Naive B cell (primary cell): ENCODE measurements at regions not wholly inside any gene's neighbourhood (a gene's known extent, or its start where the extent isn't known, plus 50 kb on each side); places are given as distances from the start of the nearest gene placed in this dataset.
A peak's percentile ranks its signal among the peaks of the same experiment; 100 is the strongest.

Experiments
- ATAC-seq, 2 donors: fragments of 150-1000 bp; cut with Tn5 transposase; 2 replicates each; pipeline ENCODE4 v1.10.0; 2021; ENCODE audit warnings: low read depth in 2 of 2, mild to moderate bottlenecking in 2 of 2, moderate library complexity in 2 of 2
- DNase-seq: peaks from one replicate; pipeline ENCODE4 v3.0.0; 2022
- H3K27ac Mint-ChIP-seq, 6 donors: one replicate each; pipeline ENCODE4 v1.8.0; 2020 to 2022; ENCODE audit warnings: mild to moderate bottlenecking in 6 of 6, mixed read lengths in 6 of 6, moderate library complexity in 5 of 6, inconsistent platforms in 2 of 6
- H3K27me3 Mint-ChIP-seq, 3 donors: one replicate each; pipeline ENCODE4 v1.8.0; 2021 to 2022; ENCODE audit warnings: mixed read lengths in 3 of 3, mild to moderate bottlenecking in 1 of 3
- H3K36me3 Mint-ChIP-seq, 2 donors: one replicate each; pipeline ENCODE4 v1.8.0; 2020 to 2022; ENCODE audit warnings: mixed read lengths in 2 of 2, inconsistent platforms in 1 of 2, mild to moderate bottlenecking in 1 of 2
- H3K4me1 Mint-ChIP-seq, 3 donors: one replicate each; pipeline ENCODE4 v1.8.0; 2020 to 2022; ENCODE audit warnings: mixed read lengths in 3 of 3, inconsistent platforms in 1 of 3, mild to moderate bottlenecking in 1 of 3, moderate library complexity in 1 of 3
- H3K4me3 Mint-ChIP-seq, 8 donors: one replicate each; pipeline ENCODE4 v1.8.0; 2020 to 2022; ENCODE audit warnings: mild to moderate bottlenecking in 8 of 8, mixed read lengths in 8 of 8, moderate library complexity in 8 of 8, inconsistent platforms in 2 of 8
- H3K9me3 Mint-ChIP-seq, 7 donors: one replicate each; pipeline ENCODE4 v1.8.0; 2020 to 2022; ENCODE audit warnings: mixed read lengths in 7 of 7, mild to moderate bottlenecking in 5 of 7, inconsistent platforms in 2 of 7, moderate library complexity in 1 of 7

DNA sequence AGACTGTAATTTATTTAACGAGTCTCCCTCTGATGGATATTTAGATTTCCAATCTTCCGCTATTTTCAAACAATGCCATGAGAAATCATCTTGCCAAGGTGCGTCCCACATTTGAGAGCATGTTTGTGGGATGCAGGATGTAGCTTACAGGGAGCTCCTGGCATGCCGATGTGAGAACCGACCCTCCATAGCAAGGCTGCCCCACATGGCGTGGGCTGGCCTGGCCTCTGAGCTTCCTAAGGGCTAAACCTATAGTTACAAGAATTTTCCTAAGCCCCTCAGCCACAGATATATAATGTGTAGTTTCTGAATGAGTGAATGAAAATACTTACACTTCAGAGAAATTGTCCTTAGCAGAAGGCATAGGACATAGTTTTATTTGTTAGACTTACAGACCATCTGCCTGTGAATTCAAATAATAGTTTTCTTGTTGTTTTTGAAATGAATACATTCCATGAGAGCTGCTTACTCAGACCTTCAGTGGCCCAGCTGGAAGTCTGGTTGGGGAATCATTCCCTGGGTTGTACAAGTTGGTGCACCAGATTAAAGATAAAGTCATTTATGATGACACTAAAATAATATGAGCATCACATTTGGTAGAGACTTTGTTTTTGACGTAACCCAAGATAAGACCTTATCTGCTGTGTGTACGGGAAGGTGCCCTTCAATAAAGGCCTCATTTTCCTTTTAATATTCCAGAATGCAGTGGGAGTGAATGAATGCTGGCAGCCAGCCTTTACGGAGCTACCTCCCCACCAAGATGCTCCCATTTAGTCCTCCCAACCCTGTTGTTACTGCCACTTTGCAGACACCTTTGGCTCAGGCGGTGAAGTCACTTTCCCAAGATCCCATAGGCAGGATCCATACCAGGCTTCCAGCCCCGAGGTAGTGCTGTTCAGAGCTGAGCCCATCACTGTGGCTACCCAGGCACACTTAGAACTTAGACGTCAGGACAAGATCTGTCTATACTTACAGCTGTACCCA lies 107.1 kb downstream of the GLI2 start:
- ATAC-seq (no peak), DNase-seq (no peak)
- Mint-ChIP-seq H3K4me3 (no peak overlapping the region), H3K27me3 (peaks cover 0 to 19% (median 10%) of the 10 kb centered on the region in 3 donors), H3K27ac (no peak overlapping the region), H3K4me1 (no peaks in the 10 kb centered on the region), H3K9me3 (peaks cover 0 to 3% (median 0%) of the 10 kb centered on the region in 7 donors), H3K36me3 (no peaks in the 10 kb centered on the region)

DNA sequence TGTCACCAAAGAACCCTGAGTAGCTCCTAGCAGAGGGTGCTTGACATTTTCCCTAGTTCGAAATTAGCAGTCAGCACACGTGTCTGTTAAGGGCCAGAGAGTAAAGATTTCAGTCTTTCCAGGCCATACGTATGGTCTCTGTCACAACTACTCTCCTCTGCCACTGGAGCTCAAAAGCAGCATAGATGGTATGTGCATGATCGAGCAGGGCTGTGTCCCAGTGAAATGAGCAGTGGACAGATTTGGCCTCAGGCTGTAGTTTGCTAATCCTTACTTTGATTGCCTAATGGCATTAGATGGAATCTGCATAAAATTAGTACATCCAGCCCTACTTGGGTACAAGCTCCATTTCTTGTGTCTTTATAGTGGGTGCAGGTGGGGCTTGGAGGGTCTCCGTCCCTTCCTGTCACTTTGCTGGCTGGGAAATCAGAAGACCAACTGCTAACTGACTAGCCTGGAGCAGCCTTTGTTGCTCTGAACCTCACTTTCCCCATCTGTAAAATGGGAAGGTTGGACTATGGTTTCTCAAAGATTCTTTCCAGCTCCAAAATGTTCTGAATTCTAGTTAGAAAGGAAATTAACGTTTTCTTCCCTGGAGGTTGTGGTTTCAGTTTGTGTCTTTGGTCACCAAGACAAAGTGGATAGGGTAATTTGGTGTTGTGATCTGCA lies 108.5 kb downstream of the GLI2 start:
- Mint-ChIP-seq H3K4me1 (no peaks in the 10 kb centered on the region), H3K27me3 (peaks cover 0 to 19% (median 10%) of the 10 kb centered on the region in 3 donors), H3K27ac (no peak overlapping the region), H3K4me3 (no peak overlapping the region), H3K36me3 (peaks cover 0 to 6% of the 10 kb centered on the region in 2 donors), H3K9me3 (peaks cover 0 to 13% (median 5%) of the 10 kb centered on the region in 7 donors)
- no peak for ATAC-seq
- no peak for DNase-seq

DNA sequence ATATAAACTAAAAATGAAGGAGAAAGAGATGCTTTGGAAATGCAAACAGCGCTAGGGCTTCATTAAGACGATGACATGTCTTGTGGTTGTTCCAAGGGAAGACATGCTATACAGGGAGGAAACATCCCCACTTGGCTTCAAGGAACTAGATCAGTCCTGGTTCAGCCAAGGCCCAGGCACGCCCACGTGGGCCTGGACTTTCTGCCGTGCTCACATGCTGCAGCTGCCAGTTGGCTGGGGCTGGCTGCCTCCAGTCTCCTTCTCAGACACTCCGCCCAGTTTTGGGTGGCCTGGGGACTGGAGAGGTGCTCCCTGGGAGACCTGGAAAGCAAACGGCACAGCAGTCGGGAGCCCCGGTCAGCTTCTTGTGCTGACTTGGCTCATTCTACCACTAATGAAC lies 109.6 kb downstream of the GLI2 start:
- Mint-ChIP-seq H3K4me1 (no peaks in the 10 kb centered on the region), H3K9me3 (peaks cover 4 to 21% (median 6%) of the 10 kb centered on the region in 7 donors), H3K27ac (no peak overlapping the region), H3K4me3 (no peak overlapping the region), H3K27me3 (peaks cover 0 to 11% (median 4%) of the 10 kb centered on the region in 3 donors), H3K36me3 (peaks cover 0 to 7% of the 10 kb centered on the region in 2 donors)
- DNase-seq (no peak), ATAC-seq (no peak)

DNA sequence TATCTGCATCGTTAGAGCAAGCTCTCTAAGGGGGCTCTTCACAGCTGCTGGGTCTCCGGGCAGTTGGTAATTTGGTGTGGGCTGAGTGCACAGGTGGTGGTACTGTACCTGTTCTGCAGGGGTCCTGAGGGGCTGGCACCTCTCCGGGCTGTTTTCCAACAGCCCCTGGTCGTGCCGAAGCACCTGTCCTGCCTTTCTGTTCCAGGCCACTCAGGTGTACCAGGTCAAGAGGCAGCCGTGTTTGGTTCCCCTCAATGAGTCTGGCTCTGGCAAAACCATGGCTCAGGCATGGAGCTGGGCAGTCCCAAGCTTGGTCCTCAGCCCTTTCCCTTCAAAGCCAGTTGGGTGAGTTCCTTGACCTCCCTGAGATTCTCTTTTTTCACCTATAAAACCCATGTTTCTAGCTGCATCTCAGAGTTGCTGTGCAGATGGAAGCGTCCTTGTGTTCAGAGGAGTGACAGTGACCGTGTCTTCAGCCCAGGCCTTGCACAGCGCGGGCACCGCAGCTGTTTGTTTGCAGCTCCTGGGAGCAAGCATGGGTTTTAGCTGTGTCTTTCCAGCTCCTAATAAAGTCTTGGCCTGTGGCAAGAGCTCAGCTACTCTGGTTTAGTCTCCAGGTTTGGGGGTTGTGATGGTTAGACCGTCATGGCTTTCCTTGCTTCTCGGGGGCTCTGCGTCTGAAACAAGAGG lies 110.9 kb downstream of the GLI2 start:
- Mint-ChIP-seq H3K4me3 (no peak overlapping the region), H3K27ac (no peak overlapping the region), H3K9me3 (peaks cover 4 to 23% (median 8%) of the 10 kb centered on the region in 7 donors), H3K36me3 (peaks cover 0 to 7% of the 10 kb centered on the region in 2 donors), H3K27me3 (peaks cover 0 to 3% (median 2%) of the 10 kb centered on the region in 3 donors), H3K4me1 (no peaks in the 10 kb centered on the region)
- no peak for ATAC-seq
- no peak for DNase-seq

DNA sequence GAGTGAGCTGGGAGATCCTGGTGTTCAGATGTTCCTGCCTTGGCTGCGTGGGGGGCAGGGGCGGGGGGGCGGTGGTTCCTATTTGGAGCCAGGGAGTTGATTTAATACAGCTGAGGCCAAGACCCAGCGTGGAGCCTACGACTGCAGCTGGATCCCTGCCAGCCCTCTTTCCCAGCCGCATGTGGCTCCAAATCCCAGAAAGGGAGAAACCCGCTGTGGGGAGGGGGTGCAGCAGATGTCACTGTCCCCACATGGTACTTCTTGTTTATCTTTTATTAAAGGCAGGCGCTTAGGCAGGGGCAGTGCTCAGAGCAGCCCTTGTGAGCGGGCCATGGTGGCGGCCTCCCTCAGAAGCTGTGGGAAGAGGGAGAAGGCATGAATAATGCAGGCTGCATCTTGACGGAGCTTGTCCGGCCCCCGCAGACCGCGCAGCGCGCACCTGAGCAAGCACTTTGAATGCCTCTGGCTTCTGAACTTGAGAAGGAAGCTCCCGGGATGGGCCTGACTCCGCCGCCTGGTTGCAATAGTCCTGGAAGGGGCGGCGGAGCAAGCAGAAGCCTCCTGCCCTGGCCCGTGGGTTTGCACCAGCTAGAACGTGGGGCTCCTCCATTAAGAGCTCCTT lies 112.1 kb downstream of the GLI2 start:
- H3K27ac Mint-ChIP-seq, result no peak overlapping the region
- ATAC-seq (no peak), DNase-seq (no peak)
- peaks cover 4 to 23% (median 9%) of the 10 kb centered on the region in 7 donors for H3K9me3 Mint-ChIP-seq
- H3K4me3 Mint-ChIP-seq, result no peak overlapping the region
- no peaks in the 10 kb centered on the region for H3K4me1 Mint-ChIP-seq
- H3K36me3 Mint-ChIP-seq, result peaks cover 0 to 7% of the 10 kb centered on the region in 2 donors
- H3K27me3 Mint-ChIP-seq, result peaks cover 0 to 4% (median 0%) of the 10 kb centered on the region in 3 donors

DNA sequence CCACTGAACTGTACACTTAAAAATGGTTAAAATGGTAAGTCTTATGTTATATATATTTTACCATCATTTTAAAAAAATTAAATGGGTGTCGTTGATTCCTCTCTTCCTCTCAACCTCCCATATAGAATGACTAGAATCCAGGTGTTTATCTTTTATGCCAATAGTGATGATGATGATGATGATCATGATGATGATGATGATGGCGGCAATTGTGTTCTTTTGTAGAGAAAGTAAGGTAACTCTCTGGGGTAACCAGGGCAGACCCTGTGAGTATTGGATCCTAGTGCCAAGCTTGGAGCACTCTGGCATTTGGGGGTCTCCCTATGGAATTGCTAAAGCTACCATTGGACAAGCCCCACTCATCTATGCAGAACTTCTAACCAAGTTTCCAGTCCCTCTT lies 113.6 kb downstream of the GLI2 start:
- H3K4me3 Mint-ChIP-seq, result no peak overlapping the region
- H3K36me3 Mint-ChIP-seq, result peaks cover 0 to 7% of the 10 kb centered on the region in 2 donors
- ATAC-seq (no peak), DNase-seq (no peak)
- H3K4me1 Mint-ChIP-seq, result no peaks in the 10 kb centered on the region
- H3K9me3 Mint-ChIP-seq, result peaks cover 4 to 23% (median 9%) of the 10 kb centered on the region in 7 donors
- H3K27me3 Mint-ChIP-seq, result peaks cover 0 to 5% (median 0%) of the 10 kb centered on the region in 3 donors
- no peak overlapping the region for H3K27ac Mint-ChIP-seq

DNA sequence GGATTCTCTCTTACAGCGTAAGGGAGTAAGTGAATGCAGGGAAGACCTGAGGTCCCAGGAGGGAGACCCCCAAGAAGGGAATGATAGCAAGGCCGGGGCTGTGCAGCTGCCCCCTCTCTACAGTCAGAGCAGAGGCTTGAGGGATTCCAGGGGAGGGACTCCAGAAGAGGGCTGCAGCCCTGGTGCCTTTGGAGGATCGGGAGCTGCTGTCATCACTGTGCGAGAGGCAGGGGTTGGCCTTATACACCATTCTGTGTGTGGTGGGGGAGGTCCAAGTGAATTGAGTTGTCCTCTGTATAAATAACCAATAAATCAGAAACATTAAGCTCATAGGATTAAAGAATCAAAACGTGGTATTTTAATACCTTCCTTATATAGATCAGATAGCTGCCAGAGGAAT lies 114.9 kb downstream of the GLI2 start:
- ATAC-seq, result no peak
- DNase-seq, result no peak
- Mint-ChIP-seq H3K27me3 (peaks cover 0 to 5% (median 0%) of the 10 kb centered on the region in 3 donors), H3K27ac (no peak overlapping the region), H3K9me3 (peaks cover 4 to 23% (median 9%) of the 10 kb centered on the region in 7 donors), H3K4me3 (no peak overlapping the region), H3K36me3 (peaks cover 0 to 7% of the 10 kb centered on the region in 2 donors), H3K4me1 (no peaks in the 10 kb centered on the region)

DNA sequence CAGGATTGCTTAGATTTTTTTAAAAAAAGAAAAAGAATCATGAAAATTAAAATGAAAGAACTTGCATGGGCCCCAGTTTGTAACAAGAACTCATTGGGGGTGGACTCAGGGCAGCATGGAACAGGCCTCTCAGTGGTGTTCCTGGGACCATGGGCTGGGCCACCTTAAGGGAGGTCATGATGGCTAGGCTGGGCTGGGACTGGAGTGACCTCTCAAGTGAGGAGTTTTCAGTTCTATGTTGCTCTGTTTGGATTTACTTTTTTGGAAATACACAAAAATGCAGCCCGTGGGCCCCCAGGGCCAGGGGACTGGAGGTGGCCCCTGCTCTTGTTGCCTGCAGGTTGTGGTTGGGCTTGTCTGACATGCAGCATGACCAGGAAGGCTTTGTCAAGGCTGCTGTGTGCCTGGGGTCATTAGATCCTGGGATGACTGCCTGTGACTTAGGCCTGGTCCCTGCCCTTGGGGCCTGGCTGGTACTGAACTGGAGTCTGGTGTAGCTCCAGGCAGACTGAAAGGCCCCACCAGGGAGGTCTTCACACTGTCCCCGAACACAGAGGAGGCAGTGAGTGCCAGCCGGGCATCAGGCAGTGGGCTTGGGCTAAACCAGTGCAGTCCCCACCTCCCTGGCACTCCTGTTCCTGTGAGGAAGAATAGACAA lies 115.6 kb downstream of the GLI2 start:
- Mint-ChIP-seq H3K27ac (peak overlapping the region in 1 of 6 donors; percentile 81), H3K36me3 (peaks cover 0 to 7% of the 10 kb centered on the region in 2 donors), H3K27me3 (peaks cover 0 to 5% (median 0%) of the 10 kb centered on the region in 3 donors), H3K9me3 (peaks cover 4 to 23% (median 9%) of the 10 kb centered on the region in 7 donors), H3K4me1 (no peaks in the 10 kb centered on the region), H3K4me3 (no peak overlapping the region)
- DNase-seq (no peak), ATAC-seq (no peak)

DNA sequence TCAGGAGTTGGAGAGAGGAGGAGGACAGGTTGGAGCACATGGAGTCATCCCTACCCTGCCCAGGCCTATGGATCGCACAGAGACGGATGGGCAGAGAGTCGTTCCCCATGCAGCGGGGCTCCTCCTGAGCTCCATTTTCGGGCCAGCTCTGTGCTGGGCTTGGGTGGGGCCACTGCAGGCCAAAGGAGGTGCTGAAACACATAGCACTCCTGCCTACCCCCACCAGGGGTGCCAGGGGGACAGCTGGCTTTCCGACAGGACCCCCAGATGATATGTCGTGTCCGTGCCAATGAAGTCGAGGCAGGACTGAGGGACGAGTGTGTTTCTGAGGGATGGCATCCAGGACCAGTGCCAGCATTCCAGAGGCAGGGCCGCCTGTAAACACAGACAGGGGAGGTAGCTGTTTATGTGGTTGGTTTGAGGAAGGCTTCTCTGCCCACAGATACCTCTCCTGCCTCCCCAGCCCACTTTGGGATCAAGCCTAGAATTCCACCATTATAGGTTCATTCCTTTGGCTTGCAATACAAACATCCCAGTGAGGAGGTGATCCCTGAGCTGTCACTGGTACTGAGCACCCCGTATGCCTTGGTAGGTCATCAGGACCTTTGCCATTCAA lies 116.6 kb downstream of the GLI2 start:
- no peak for ATAC-seq
- Mint-ChIP-seq H3K27ac (no peak overlapping the region), H3K36me3 (peaks cover 0 to 7% of the 10 kb centered on the region in 2 donors), H3K4me3 (no peak overlapping the region), H3K4me1 (no peaks in the 10 kb centered on the region), H3K27me3 (peaks cover 0 to 5% (median 0%) of the 10 kb centered on the region in 3 donors), H3K9me3 (peaks cover 4 to 21% (median 9%) of the 10 kb centered on the region in 7 donors)
- no peak for DNase-seq

DNA sequence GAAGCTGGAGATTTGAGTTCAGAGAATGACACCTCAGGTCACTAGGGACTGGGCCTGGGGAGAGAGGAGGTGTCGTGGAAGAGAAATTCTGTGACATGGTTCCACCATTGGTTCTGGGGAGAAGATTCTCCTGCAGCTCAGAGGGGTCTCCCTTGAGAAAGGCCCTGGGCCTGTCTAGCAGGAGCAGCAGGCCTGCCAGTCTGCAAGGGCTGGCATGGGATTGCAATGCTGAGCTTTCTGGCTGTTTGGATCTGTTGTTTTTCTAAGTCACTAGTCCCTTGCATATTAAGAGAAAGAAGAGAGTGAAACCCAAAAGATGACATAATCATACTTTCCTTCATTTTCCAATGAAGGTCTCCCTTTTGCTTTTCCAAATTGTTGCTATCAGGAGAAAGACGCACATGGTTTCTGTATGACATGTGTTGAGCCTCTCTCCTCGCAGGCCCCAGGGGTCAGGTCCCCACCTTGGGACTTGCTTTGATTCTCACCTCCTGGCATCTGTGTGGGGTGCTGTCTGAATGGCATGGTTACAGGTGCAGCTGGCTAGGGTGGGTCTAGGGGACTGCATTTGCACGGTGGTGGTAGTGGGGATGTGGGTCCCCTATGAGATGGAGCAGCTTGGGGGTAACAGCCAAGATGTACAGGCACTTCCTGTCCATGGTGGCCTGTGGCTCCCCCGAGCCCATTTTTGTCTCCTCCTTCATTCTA lies 117.8 kb downstream of the GLI2 start:
- peaks cover 4 to 7% of the 10 kb centered on the region in 2 donors for H3K36me3 Mint-ChIP-seq
- no peak for ATAC-seq
- H3K4me3 Mint-ChIP-seq, result no peak overlapping the region
- H3K27me3 Mint-ChIP-seq, result peaks cover 0 to 5% (median 0%) of the 10 kb centered on the region in 3 donors
- DNase-seq, result no peak
- peak overlapping the region in 1 of 6 donors; percentile 60 for H3K27ac Mint-ChIP-seq
- H3K9me3 Mint-ChIP-seq, result peaks cover 3 to 21% (median 9%) of the 10 kb centered on the region in 7 donors
- no peaks in the 10 kb centered on the region for H3K4me1 Mint-ChIP-seq

DNA sequence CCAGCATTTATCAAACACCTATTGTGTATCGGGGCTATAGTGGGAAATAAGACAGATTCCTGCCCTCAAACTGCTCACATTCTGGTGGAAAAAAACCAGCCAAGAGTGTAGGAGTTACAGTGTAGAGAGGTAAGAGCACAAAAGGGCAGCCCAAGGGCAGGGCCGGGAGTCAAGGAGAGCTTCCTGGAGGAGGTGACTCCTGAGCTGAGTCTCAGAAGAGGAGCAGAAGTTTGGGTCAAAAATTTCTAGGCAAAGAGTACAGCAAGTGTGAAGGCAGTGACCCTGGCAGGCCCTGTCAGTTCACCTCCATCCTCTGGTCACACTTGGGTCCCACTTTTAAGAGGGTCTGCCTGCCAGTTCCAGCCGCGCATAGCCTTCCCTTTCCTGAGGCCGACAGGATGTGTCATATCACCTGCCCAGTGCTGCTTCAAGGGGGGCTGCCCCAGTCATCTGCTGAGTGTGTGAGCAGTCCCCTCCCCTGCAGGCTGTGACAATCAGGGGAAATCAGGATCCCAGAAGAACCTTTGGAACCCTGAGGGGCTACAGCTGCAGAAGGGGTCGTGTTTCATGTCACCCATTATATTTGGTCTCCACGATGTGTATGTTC lies 118.4 kb downstream of the GLI2 start:
- H3K36me3 Mint-ChIP-seq, result peaks cover 1 to 4% of the 10 kb centered on the region in 2 donors
- no peaks in the 10 kb centered on the region for H3K4me1 Mint-ChIP-seq
- H3K27me3 Mint-ChIP-seq, result peaks cover 0 to 5% (median 0%) of the 10 kb centered on the region in 3 donors
- H3K27ac Mint-ChIP-seq, result no peak overlapping the region
- DNase-seq (no peak), ATAC-seq (no peak)
- H3K9me3 Mint-ChIP-seq, result peaks cover 0 to 15% (median 9%) of the 10 kb centered on the region in 7 donors
- no peak overlapping the region for H3K4me3 Mint-ChIP-seq
